HG02763 (cell line): ENCODE measurements at regions not wholly inside any gene's neighbourhood (a gene's known extent, or its start where the extent isn't known, plus 50 kb on each side); places are given as distances from the start of the nearest gene placed in this dataset.

ENCODE experiments used
- ATAC-seq: cut with Tn5 transposase; IDR thresholded peaks from one replicate; pipeline ENCODE4 v1.9.1; 2021; ENCODE audit warnings: mild to moderate bottlenecking, moderate library complexity; ENCODE audit not compliant: unreplicated experiment

GRCh38 chrX:149275836-149276235 lies 229.3 kb downstream of the IDS start:
- no peak for ATAC-seq

- no peak for ATAC-seq
These were observed 230.5 kb downstream of the IDS start for GRCh38 chrX:149274516-149275105.

- no peak for ATAC-seq
These were observed 232.2 kb downstream of the IDS start for GRCh38 chrX:149272690-149273463.

DNA sequence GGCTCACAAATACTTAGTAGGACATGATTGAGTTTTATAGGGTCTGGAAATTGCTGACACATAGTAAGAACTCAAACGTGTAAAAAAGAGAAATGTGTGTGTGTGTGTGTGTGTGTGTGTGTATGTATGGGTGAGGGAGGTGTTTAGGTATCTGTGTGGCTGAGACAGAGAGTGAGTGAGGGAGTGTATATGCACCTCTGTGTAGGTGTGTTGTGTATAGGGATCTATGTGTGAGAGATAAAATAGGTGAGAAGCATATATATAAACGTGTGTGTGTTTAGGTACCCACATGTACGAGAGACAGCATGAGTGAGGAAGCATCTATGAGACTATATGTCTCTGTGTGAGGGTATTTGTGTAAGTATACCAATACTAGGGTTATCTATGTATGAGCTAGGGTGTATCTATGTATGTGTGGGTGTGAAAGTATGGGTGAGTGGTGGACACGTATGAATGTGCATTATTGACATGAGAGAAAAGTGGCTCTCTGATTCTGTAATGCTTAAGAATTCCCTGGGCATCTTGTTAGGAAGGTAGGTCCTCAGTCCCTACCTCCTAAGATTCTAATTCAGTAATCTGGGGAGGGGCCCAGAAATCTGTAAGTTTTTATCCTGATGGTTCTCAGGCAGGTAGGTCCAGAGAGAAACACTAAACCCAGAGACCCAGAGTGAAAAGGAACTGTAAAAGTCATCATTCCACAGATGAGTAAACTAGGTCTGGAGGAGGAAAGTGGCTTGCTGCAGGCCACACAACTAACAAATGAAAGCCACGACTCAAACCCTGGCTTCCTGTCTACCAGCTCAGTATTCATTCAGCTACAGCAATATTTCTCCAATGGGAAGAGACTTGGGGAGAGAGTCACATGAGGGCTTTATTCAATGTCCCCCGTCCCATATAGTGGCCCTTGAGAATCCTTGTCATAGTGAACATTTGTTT lies 237.0 kb downstream of the IDS start:
- no peak for ATAC-seq

- ATAC-seq = no peak
These were observed 243.0 kb downstream of the IDS start for GRCh38 chrX:149262086-149262485.

DNA sequence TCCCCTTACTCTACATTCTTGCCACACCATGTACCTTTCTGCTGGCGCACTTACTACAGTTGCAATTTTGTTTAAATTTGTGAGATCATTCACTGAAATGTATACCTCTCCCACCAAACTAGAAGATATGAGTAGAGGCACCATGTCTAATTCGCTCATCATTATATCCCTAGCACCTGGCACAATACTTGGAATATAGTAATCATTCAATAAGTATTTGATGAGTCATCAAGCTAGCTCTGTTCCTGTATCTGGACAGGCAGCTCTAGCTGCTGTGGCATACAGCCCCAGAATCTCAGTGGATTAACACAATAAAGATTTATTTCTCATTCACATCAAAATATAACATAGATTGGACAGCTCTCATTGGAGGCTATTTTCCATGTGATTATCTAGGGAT lies 245.9 kb downstream of the IDS start:
- ATAC-seq = no peak

DNA sequence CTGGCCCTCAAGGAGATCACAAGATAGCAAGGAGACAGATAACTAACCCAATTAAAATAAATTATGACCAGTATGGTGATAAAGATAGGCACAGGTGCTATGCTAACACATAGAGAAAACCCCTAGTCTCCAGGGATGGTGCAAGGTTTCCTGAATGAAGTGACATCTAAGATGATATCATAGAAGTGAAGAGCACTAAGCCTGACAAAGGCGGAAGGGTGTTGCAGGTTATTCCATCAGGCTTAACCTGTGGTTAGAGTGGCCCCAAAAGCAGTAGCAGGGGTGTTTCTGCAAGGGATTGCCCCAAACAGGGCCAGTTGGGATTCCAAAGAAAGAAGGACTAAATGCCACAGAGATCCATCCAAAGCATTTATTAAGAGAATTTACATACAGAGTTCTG lies 249.2 kb downstream of the IDS start:
- ATAC-seq = no peak

DNA sequence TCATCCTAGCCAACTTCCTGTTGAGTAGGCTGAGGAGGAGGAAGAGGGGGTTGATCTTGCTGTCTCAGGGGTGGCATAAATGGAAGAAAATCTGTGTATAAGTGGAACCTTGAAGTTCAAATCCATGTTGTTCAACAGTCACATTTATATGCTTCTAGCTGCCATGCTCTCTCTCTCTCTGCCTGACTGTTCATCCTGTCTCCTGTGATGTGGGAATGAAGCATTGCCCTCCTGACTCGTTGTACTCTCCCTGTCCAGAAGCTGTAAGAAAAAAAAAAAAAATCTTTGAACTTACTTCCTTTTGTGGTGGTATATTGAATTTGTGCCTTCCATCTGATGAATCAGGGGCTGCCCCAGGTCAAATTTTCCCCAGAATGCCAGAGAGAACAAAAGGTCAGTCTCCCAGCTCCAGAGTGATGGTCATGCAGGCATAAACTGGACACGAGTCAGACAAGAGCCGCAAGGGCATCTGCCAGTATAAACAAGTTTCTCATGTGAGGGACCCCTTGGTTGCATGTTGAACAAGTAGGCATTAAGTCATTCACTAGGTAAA lies 257.0 kb downstream of the IDS start:
- ATAC-seq = no peak

DNA sequence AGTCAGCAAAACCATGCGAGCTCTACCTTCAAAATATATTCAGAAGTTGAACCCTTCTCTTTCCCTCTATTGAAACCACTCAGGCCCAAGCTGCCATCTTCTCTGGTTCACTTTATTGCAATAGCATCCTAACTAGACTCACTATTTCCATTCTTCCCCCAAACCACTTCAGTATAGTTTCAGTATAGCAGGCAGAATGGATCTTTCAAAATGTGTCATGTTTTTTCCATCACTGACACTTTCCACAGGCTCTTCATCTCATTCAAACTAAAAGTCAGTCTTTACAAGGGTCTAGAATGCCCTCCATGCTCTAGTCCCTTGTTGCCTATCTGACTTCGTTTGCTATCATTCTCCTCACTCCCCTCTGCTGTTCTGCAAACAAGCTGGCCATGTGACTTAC lies 274.4 kb downstream of the IDS start:
- no peak for ATAC-seq

DNA sequence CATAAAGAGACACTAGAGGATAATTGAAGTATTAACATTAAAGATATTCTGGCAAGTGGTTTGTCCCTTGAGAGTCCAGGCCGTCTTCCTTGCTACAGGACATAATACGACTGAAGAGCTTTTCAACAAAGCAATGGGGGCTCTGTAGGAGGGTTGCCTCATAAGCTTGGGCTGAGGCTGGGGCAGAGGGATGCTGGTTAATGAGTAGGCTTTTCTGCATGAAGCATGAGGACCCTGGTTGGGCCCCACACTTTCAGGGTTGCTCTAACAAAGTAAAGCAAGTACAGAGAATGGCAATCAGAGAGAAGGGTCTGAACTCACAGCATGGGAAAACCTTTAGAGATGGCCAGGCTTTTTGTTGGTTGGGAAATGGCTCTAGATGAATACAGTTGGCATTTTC lies 281.3 kb downstream of the IDS start:
- no peak for ATAC-seq

DNA sequence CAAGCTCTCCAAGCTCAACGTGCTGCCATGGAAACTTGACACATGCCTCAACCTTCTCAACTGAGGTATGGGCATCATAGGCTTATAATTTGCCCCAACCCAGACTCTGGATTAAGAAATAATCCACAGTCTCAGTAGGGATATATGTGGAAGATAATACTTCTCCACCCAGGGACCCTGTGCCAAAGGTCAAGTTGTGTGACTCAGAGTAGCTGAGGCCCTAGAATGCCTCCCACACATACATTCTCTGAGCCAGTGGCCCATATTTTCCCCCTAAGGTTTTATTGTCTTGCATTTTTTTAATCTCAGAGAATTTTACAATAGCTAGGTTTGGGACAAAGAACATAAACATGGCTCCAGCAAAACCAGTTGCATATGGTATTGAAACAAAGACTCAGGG lies 283.1 kb downstream of the IDS start:
- ATAC-seq = no peak

GRCh38 chrX:149221230-149221629 lies 283.9 kb downstream of the IDS start:
- ATAC-seq = no peak

DNA sequence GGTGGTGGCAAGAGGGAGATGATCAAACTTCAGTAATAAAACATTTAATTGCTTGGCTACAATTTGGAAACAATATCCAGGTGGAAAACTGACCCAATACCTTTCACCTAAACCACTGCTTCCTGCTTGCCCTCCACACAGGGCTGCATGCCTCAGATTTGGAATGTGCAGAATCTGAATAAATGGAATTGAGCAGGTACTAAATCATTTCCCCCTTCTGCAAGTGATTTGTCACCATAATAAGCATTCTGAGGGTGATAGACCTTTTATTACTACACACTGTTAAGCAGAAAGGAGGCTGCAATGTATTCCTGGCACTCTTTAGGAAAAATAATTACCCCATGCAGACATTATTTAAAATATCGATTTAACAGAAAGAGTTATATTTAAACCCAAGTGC lies 291.8 kb downstream of the IDS start:
- no peak for ATAC-seq

DNA sequence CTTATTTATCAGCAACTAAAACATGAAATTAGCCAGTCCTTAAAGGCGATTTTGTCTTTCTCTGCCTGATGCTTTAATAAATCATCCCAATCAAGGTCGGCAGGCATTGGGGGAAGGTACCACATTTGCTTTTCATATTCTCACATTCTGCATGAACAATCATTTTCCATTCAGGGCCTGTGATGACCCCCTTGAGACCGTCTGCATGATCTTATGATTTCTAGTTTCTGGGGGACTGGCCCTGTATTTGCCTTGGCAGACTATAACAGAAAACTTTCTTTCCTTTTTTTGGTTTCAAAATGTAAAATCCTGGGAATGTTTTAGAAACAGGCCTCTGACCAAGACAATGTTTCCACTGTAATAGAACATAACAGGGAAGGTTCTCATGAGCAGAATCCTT lies 296.8 kb downstream of the IDS start:
- ATAC-seq = no peak

GRCh38 chrX:149207518-149207917 lies 297.6 kb downstream of the IDS start:
- no peak for ATAC-seq

- peak; percentile 47 for ATAC-seq
These were observed 299.2 kb downstream of the IDS start for GRCh38 chrX:149205937-149206336.

DNA sequence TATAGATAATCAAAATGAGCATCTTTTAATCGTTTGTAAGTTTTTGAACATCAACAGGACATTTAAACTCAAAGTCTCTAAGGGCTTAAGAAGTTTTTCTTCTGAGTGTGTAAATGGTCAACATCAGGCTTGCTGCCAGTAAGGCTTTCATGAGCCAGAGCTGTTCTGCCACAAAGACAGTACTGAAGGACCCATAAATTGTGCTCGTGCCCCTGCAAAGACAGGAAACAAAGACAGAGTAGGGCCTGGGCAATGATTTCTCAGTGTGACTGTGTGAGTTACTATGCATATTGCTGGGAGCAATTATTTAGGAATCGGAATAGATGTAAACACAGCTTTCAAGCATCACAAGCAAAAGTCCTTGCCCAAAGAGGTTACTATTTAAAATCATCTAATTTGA lies 300.0 kb downstream of the IDS start:
- ATAC-seq = no peak

GRCh38 chrX:149199734-149200133 lies 305.4 kb downstream of the IDS start:
- ATAC-seq = no peak

- peak; percentile 67 for ATAC-seq
These were observed 305.9 kb downstream of the IDS start for GRCh38 chrX:149198980-149199732.

GRCh38 chrX:149185087-149185486 lies 320.0 kb downstream of the IDS start:
- no peak for ATAC-seq
